Ishikawa (cell line): ENCODE measurements at regions not wholly inside any gene's neighbourhood (a gene's known extent, or its start where the extent isn't known, plus 50 kb on each side); places are given as distances from the start of the nearest gene placed in this dataset.

ENCODE experiments used
- CEBPB ChIP-seq: IDR thresholded peaks from 2 replicates; pipeline ENCODE4 v1.6.1; 2012
- CREB1 ChIP-seq: IDR thresholded peaks from 2 replicates; pipeline ENCODE4 v1.6.1; 2012; ENCODE audit warnings: low read depth
- EGR1 ChIP-seq: IDR thresholded peaks from 2 replicates; pipeline ENCODE4 v1.6.1; 2012
- EP300 ChIP-seq: IDR thresholded peaks from 2 replicates; pipeline ENCODE4 v1.6.1; 2012; ENCODE audit warnings: borderline replicate concordance
- NFIC ChIP-seq: IDR thresholded peaks from 2 replicates; pipeline ENCODE4 v1.6.1; 2012
- TEAD4 ChIP-seq: IDR thresholded peaks from 2 replicates; pipeline ENCODE4 v1.6.1; 2012
- ZBTB7A ChIP-seq: IDR thresholded peaks from 2 replicates; pipeline ENCODE4 v1.6.1; 2012; ENCODE audit warnings: low read depth

DNA sequence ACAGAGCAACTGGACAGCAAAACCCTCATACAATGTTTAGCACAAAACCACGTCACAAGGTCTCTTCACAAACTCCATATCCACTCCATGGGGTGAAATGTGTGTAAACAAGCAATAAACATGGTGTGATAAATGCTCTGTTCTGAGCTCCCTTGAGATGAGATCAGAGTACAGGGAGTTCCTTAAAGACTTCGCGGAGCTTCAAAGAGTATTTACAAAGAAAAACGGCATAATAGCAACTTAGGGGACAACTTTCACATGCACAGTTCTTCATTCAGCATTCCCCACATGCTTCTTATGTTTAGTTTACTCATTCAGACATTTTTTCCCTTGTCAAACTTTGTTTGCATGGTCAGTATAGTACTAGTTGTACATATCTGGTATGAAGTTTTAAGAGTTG, 52.5 kb upstream of the SUCLG2 start:
- TF ChIP-seq NFIC (no peak), TEAD4 (no peak), ZBTB7A (no peak), EGR1 (no peak), CEBPB (no peak), EP300 (no peak), CREB1 (no peak)
